ENCODE measurements at regions not wholly inside any gene's neighbourhood (a gene's known extent, or its start where the extent isn't known, plus 50 kb on each side); places are given as distances from the start of the nearest gene placed in this dataset.

DNA sequence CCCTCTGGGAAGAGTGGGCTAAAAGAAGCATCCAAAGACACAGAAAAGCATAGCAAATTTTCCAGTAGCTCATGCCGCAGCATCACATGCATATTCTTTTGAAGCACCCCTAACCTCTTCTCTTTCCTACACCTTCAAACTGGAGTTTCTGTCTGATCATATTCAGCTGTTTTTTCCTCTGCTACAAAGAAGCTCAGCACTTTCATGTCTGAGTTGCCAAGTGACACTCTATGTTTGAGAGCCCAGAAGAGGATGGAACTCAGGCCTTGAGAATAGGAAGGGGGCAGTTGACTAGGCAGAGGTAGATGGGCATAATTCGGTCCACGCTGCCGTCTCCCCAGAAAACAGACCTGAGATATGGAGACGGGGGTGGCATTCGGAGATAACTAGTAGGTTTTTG lies 489.6 kb upstream of the NR2F2 start:
- no peak for DNase-seq

DNA sequence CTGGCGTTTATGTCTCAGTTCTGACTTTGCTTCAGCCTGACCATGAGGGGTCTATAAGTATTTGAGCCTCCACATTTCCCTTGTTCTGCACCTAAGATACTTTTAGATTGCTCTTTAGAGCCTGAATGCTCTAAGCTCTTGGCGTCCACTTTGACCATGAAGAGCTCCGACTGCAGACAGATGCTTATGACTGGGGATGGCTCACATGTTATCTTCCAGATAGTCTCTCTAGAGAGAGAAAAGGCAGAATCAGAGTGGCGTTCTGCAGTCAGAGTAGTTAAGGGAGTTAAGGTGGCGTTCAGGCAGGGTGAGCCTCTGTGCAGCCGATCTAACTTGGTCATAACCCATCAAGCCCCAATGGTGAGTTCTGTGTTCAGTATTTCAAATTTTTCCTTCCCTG lies 487.9 kb upstream of the NR2F2 start:
- no peak for DNase-seq

DNA sequence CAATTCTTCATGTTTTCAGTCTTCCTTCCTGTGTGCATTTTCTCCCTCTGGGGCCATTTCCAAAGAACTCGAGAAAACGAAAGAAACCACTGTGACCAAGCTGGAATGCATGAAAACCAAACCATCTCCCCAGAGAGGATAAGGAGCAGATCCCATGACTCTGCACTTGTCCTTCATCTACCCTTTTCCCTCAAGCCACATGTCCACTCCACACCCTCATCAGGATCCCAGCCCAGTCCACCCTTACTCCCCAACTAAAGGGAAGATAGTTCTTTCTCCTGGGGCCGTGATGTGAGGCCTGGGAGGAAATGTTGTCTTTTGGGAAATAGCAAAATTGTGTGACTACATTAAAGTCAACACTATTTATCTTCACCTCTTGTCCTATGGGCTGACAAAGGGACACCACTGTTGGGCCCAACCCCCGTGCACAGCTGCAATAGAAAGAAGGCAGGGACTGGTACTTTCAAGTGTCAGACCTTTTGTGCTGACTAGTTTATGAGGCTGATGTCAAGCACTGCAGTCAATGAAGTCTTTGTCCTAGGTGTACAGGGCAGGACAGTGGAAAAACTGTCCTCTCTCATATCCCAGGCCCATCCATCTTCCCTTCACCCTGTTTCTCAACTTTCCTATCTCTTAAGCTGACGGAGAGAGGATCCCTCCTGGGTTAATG lies 487.1 kb upstream of the NR2F2 start:
- DNase-seq, result peak in 13 of 56 donors; percentile 1 to 33 (median 8)

DNA sequence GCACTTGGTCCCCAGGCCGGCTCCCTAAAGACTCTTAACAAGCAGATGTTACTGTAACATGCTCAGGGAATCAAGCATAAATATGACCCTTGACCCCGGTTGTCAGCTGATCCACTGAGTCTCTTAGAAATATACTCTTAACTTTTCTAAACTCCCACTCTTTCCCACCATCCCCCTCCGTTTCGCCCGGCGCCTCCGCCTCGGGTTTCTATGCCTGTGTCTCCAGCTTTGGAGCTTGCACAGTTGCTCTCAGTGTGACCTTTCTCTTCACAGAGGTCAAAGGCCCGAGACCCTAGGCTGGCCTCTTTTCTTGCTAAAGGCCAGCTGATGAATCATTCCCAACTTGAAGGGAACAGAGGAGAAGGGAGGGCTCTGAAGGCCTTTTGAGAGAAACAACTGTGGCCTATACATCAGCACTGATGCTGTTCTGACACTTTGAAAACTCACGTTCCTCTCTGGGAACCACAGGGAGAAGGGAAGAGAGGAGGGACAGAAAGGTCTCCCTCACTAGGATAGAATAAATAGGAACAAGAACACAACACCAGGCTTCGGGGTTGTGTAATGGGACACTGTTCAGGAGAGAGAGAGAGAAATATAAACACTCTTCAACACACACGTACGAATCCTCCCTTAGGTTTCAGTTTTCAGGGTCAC lies 484.5 kb upstream of the NR2F2 start:
- DNase-seq, result no peak

DNA sequence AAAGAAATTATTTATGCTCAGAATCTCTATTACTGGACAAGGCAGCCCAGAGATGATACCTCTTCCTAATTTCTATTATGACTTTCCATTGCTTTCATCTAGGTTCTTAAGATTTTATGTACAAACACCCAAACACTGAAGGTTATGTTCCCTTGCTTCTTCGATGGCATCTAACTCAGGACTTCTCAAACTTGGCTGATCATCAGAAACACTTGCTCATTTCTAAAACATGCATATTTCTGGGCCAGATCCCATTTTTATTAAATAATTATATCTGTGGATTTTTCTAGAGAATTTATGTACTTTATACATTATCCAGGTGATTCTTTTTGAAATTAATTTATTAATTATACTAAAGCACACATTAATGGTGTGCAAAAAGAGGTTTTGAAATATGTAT lies 482.4 kb upstream of the NR2F2 start:
- DNase-seq, result no peak

DNA sequence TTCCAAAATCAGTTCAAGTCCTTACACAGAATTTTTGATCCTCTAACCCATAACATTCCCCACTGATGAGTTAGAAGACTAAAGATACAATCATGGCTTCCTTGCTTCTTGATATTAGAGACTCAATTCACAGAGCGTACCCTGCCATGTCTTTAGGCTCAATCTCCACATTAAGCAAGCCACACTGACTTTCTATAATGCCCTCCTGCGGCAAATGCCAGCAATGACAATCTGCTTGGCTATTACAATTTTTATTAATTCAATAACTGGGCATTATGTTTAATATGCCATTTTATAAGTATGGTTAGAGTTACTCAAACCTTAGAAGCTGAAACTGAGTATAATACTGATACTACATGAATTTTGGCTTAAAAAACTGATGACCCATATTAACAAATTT lies 479.7 kb upstream of the NR2F2 start:
- no peak for DNase-seq

DNA sequence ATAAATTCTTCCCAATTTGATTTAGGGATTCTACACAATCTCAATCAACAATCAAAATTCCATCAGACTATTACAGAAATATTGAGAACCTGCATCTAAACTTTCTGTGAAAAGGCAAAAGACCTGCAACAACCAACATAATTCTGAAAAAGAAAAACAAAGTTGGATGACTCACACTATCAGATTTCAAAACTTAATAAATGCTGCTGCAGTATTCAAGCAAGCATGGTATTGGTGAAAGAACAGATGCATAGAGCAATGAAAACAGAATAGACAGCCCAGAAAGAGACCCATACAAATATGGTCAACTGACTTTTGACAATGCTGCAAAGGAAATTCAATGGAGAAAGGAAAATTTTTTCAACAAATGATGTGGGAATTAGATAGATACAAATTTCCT lies 477.1 kb upstream of the NR2F2 start:
- DNase-seq, result no peak

DNA sequence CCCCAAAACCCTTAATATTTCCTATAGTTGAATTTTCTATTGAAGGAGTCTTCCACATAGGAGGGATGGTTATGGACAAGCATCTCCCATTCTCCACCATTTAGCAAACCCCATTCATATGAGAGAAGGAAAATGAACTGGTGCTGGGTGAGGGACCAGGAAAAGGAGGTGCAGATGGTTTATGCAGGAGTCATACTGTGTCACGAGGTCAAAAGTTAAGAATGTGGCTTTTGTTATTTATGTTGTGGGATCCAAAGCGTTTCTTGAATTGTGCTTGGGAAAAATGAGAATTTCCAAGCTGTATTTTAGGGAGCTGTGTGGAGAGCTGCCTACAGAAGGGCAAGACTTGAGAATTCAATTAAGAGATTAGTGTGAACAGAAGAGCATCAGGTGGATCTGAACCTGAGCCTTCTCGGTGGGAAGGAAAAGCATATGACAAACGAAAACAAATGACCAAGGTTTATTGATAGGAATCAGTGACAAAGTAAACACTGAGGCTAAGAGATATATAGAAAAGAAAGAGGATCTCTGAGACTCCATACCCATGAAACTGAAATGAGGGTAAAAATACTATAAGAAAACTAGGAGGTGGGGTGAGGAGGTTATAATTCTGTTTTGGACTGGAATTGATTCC lies 473.3 kb upstream of the NR2F2 start:
- DNase-seq, result no peak

DNA sequence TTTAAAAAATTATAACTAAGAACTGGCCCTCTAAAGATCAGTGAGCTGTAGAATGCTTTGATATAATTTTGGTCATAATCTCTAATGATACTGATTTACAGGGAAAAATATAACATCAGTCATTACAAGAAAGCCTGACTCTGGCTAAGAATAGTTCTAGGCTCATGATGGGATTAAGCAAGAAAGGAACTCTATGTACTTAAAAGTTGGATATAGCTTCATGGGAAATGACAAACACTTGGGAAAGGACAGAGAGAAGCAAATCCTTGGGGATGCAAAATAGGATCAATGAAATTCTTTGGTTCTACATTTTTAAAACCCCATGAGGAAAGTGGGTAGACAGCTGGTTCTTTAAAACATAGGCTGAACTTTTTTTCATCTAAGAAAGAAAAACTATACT lies 472.7 kb upstream of the NR2F2 start:
- no peak for DNase-seq

DNA sequence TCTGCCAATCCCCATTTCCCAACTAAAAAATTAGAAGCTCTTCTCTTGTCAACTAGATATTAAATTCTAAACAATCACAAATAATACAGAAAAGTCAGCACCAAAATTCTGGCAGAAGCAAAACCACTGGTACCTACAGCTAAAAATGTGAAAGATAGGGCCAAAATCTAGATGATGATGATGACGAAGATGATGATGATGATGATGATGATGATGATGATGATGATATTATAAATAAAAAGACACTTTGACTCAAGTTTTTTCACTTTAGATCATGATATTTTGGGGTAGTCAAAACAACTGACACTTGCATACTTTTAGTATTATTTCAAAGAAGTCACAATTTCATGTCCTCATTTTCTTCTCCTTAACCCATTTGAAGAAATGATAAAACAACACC lies 470.1 kb upstream of the NR2F2 start:
- no peak for DNase-seq

DNA sequence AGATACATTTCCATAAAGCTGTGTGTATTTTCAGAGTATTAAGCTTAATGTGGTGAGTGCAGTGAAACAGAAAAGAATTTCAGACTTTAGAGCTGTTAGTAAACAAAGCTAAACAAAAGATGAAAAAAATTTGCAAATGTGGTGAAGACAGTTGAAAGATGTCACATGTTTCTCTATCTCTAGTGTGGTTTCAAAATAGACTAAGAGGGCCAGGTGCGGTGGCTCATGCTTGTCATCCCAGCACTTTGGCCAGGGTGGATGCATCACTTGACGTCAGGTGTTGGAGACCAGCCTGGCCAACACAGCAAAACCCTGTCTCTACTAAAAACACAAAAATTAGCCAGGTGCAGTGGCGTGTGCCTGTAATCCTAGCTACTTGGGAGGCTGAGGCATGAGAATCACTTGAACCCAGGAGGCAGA lies 466.0 kb upstream of the NR2F2 start:
- no peak for DNase-seq

DNA sequence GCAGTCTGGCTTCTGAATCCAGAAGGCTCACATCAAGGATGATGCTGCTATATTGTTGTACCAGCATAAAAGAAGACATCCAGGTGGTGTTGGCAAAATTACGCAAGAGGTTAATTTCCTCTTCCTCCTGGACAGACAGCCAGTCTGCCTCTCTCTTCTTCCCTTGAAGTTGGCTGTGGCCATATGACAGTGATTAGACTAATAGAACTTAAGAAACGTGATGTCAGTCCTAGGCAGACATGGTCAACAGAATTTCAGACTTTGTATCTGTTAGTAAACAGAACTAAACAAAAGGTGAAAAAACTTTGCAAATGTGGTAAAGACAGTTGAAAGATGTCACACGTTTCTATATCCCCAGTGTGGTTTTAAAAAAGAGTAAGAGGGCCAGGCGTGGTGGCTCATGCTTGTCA lies 465.2 kb upstream of the NR2F2 start:
- DNase-seq, result no peak

DNA sequence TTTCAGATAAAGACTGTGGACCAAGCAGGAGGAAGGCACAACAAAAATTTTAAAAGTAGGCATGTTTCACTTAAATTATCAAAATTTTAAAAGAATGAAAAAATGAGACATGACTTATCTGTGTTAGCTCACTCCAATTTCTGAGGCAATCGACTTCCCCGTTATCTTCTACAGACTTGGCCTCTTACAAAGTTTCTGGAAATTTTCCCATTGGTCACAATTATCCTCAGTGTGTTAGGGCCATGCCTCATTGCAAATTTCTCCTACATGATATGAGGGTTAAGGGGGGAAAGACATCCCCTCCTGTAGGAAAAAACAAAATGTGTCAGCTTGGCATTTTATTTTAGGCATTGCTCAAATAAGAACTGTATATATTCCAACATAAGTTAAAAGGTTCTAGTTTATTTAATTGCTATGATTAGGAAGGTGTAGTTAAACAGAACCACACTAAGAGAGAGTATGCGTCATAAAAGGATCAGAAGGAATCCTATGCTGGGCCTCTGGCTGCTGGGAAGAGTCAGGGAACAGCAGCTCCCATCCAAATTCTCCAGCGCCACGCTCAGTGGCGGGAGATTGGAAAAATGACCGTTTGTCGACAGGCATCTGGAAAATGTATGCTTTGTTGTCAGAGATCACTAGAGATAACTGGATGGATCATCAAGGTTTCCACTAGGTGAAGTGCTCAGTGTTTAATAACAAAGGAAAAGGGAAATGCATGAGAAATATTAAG lies 463.6 kb upstream of the NR2F2 start:
- no peak for DNase-seq

DNA sequence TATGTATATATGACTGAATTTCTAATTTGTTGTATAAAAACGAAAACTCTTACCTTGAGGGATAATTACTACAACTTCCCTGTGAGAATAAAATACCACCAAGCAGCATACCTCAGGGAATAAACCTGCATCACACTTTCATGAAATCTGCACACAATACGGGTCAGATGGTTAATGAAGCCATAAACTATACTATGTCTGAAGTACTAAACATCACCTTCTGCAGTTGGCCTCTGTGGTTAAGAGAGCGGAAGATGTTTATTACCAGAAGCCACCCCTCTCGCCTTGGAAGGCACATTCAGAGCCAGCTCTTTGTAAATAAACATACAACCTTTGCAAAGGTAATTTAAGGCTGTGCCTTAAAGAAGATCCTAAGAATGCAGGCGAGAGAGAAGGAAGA lies 462.1 kb upstream of the NR2F2 start:
- no peak for DNase-seq

DNA sequence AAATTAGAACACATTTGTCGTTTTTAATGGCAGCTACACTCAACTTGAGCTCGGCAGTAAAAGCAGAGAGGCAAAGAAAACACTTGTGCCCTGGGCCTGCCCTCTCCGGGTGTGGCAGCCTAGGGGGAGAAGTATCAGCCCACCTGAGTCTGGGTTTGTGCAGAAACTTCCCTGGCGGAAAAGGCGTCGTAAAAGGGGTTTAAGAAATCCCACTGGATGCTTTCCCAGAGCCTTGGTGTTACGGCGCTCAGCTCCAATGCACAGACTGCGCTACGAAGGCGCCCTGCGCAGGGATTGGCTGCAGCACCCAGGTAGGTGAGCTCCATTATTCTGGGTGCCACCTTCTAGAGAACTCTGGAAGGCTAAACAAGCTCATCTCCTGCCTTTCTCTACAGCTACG lies 461.5 kb upstream of the NR2F2 start:
- DNase-seq, result no peak

DNA sequence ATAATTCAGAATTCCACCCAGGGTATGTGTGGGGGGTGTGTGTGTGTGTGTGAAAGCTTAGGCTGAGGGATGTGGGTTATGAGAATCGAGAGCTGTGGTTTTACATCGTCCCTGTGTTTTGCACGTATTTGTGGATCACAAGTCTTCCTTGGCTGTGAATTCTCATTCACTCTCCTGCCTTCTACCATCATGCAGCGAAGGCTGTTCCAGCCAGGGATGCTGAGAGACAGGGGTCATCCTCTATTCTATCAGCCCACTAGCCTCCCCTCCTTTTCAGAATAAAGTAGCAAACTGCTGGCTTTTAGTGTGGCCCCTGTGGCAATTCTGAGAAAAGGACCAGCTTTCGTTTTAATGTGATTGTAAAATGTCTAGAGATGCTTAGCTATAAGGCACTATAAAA lies 460.6 kb upstream of the NR2F2 start:
- no peak for DNase-seq

DNA sequence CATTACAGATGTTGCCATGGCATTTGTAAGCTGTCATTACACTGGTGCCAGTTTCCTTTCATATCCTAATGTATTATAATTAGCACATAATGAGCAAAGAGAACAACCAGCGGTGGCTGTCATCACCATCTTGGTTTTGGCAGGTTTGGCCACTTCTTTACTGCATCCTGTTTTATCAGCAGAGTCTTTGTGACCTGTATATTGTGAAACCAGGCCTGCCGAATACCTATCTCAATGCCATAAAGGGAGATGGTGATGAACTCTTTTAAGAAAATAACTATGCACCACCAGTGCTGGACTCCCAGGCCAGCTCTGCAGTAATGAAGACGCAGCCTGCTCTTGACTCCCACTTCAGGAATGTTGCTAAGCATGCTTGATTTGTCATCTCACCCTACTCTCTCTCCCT lies 458.1 kb upstream of the NR2F2 start:
- DNase-seq, result no peak

DNA sequence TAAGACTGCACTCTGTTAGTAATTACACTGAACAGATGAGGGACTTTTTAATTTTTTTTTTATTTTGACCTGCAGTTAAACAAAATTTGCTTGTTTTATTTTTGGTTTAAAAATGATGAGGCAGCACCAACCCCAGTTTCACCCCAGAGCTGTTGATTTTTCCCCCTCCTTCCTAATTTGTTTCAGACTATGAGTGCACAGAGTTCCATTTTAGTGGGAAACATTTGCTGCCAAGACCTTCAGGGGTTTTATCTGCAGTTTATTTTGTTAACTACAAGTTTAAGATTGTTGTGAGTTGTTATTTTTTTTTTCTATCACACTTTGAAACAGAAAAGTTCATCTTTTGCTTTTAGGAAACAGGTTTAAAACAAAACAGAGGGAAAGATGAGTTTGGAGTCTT lies 455.9 kb upstream of the NR2F2 start:
- no peak for DNase-seq

DNA sequence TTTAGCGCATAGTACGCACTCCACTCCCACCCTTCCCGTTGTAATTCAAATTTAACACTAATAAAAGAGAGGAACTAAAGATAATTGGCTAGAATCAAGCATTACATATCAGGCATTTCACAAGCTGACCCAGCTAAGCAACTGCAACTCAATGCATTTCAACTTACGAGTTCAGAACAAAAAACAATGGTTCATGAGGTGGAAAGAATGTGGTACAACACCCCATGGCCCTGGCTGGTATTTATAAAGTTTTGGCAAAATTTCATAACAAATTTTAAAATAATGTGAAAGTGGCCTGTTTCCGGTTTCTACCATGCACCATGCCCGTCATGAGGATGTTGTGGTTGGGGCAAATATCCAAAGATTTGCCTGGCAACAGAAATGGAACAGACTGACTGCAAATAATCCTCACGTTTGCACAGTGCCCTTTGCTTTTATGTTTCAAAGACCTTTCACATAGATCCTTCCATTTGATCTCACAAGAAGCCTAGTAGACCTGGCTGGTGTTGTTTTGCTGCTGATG lies 455.3 kb upstream of the NR2F2 start:
- DNase-seq, result no peak

DNA sequence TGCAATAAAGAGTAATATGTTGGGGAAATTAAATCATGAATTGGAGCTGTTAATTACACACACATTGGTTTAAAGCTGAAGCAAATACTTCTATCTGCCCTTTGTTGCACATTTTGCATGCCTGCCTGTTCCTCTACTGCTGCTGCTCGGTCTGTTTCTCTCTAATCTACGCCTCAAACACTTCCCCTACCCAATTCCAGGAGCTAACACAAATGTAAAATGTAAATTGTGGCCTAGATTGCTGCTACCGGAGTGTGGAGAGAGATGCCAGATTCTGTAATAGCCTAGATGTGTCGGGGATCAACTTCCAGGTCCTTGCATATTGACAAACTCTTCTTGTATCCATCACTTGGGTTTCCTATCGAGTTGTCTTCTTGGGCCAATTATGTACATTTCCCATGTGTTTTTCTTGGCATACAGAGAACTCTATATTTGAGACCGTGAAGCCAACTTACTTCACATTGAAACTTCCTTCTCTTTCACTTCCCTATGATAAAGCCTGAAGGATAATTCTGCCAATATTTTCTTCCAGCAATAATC lies 450.4 kb upstream of the NR2F2 start:
- no peak for DNase-seq

DNA sequence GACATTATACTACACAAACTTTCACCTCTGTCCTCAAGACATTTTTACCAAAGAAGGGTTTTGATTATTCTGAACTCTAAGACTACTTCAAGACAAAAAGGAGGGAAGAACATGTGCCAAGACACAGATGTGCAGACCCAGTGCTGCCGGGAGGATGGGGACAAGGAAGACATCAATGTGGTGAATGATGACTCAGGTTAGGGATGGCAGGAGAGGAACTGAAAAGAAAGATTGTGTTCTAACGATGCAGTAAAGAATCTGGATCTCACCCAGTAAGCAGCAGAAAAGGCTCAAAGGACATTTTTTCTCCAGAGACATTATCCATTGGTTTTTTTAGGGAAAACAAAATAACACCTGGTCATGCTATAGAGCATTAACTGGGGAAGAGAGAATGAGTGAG lies 449.9 kb upstream of the NR2F2 start:
- DNase-seq, result no peak

DNA sequence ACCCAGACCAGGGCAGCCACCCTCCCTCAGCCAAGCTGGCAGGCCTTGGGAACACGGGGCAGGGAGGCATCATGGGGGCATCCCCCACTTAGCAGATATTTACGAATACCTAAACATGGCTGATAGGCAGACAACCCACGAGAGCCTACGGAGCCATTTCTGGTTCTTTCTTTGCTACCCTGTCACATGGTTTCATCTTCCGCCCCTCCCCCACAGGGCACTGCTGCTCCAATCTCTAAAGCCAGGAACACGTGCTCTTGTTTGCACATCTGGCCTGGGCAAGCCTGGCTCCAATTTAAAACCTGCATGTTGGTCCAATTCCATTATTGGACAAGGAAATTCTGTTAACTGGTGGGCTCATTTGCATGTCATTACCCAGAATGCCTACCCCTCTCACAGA lies 447.4 kb upstream of the NR2F2 start:
- DNase-seq, result no peak

Measured in amygdala (tissue), 56 donors.